CD4-positive, alpha-beta T cell (primary cell): ENCODE measurements at regions not wholly inside any gene's neighbourhood (a gene's known extent, or its start where the extent isn't known, plus 50 kb on each side); places are given as distances from the start of the nearest gene placed in this dataset.

ENCODE experiments used
- ATAC-seq: fragments of 200-7000 bp; cut with Tn5 transposase; one replicate; pipeline ENCODE4 v1.10.0; 2022; ENCODE audit warnings: mild to moderate bottlenecking; ENCODE audit not compliant: poor library complexity
- CTCF ChIA-PET: fragments of 350-600 bp; sonication (Branson Sonifier 250); formaldehyde crosslinking; loops from one replicate; lab custom pipeline; 2021; ENCODE audit warnings: antibody characterized with exemption, inconsistent platforms; lab: Charles Lee
- POLR2A ChIA-PET: fragments of 350-600 bp; sonication (Branson Sonifier 250); formaldehyde crosslinking; loops from one replicate; lab custom pipeline; 2021; ENCODE audit warnings: antibody characterized with exemption, inconsistent platforms; lab: Charles Lee
- DNase-seq, 14 experiments: peaks; one replicate each; pipeline ENCODE4 v3.0.0-alpha.2; 2013 to 2020; ENCODE audit warnings: mixed read lengths in 2 of 14
- H3K27ac ChIP-seq, 2 donors: one replicate each; pipeline versions ENCODE4 v1.5.1 to v1.7.0; 2013; ENCODE audit warnings: low read length in 2 of 2, low read depth in 1 of 2, mild to moderate bottlenecking in 1 of 2
- H3K27me3 ChIP-seq, 2 experiments: 1 replicate in 1 of 2; 2 replicates in 1 of 2; pipeline versions ENCODE4 v1.6.1 to v1.7.0; 2013; ENCODE audit warnings: low read length in 2 of 2, control low read depth in 1 of 2, mild to moderate bottlenecking in 1 of 2, moderate library complexity in 1 of 2; ENCODE audit not compliant: insufficient read depth in 2 of 2, control insufficient read depth in 1 of 2
- H3K36me3 ChIP-seq: one replicate; pipeline ENCODE4 v1.6.1; 2013; ENCODE audit warnings: low read length, control low read depth; ENCODE audit not compliant: insufficient read depth
- H3K4me1 ChIP-seq: one replicate; pipeline ENCODE4 v1.6.1; 2013; ENCODE audit warnings: low read length, control low read depth; ENCODE audit not compliant: insufficient read depth
- H3K4me3 ChIP-seq: one replicate; pipeline ENCODE4 v1.5.1; 2013; ENCODE audit warnings: mild to moderate bottlenecking, low read length, moderate library complexity
- H3K9me3 ChIP-seq, 2 experiments: 1 replicate in 1 of 2; 2 replicates in 1 of 2; pipeline versions ENCODE4 v1.6.1 to v1.7.0; 2013; ENCODE audit warnings: low read length in 2 of 2, mild to moderate bottlenecking in 2 of 2, control low read depth in 1 of 2, moderate library complexity in 1 of 2; ENCODE audit not compliant: control insufficient read depth in 1 of 2, insufficient read depth in 1 of 2
- H3K27ac Mint-ChIP-seq: one replicate; pipeline ENCODE4 v1.8.0; 2020; ENCODE audit warnings: mixed read lengths
- H3K27me3 Mint-ChIP-seq: one replicate; pipeline ENCODE4 v1.8.0; 2021; ENCODE audit warnings: mixed read lengths
- H3K36me3 Mint-ChIP-seq: one replicate; pipeline ENCODE4 v1.8.0; 2021; ENCODE audit warnings: low read depth, mixed read lengths
- H3K4me1 Mint-ChIP-seq: one replicate; pipeline ENCODE4 v1.8.0; 2021; ENCODE audit warnings: low read depth, mixed read lengths
- H3K4me3 Mint-ChIP-seq: one replicate; pipeline ENCODE4 v1.8.0; 2020; ENCODE audit warnings: mild to moderate bottlenecking, mixed read lengths
- H3K9me3 Mint-ChIP-seq: one replicate; pipeline ENCODE4 v1.8.0; 2020; ENCODE audit warnings: mixed read lengths
- intact Hi-C, 2 experiments: fragments of 100-400 bp; cut with DNase I in 1 of 2; cut with micrococcal nuclease in 1 of 2; formaldehyde crosslinking; loops; one replicate each; pipeline versions ENCODE4 v1.15.1 to v1.9.0; 2023 to 2025; cut with DNase I, micrococcal nuclease
- TF ChIP-seq, protein P1 (sequence below): fragments of 200-600 bp; IDR thresholded peaks from one replicate; pipeline ENCODE4 v1.8.0; 2022; ENCODE audit warnings: antibody characterized with exemption, mild to moderate bottlenecking

DNA sequence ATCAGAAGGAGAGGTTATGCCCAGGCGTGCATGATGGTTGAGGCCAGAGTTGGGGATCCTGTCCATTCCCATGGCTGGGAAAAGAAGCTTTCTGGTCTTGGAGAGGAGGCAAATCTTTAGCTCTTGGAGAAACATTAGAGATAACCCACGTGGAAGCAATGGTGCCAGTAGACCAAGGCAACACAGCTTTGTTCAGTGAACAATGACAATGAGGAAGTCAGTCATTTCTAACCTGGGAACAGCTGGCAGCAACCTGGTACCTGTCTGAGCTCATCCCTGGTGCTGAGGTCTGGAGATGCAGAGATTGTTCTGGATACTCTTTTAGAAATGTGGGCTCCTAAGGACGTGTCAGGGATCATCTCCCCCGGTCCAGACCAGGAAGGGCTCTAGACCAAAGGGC, 76.7 kb upstream of the PAX1 start:
- no peak overlapping the region for H3K27ac Mint-ChIP-seq
- no peak overlapping the region for H3K4me3 ChIP-seq

GRCh38 chr20:21623781-21624094, 81.7 kb upstream of the PAX1 start:
- ChIA-PET CTCF (no interaction called here), POLR2A (no interaction called here)
- TF ChIP-seq, protein P1, sequence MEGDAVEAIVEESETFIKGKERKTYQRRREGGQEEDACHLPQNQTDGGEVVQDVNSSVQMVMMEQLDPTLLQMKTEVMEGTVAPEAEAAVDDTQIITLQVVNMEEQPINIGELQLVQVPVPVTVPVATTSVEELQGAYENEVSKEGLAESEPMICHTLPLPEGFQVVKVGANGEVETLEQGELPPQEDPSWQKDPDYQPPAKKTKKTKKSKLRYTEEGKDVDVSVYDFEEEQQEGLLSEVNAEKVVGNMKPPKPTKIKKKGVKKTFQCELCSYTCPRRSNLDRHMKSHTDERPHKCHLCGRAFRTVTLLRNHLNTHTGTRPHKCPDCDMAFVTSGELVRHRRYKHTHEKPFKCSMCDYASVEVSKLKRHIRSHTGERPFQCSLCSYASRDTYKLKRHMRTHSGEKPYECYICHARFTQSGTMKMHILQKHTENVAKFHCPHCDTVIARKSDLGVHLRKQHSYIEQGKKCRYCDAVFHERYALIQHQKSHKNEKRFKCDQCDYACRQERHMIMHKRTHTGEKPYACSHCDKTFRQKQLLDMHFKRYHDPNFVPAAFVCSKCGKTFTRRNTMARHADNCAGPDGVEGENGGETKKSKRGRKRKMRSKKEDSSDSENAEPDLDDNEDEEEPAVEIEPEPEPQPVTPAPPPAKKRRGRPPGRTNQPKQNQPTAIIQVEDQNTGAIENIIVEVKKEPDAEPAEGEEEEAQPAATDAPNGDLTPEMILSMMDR, result no peak
- Mint-ChIP-seq H3K27me3 (peaks cover 65% of the 10 kb centered on the region), H3K27ac (no peak overlapping the region), H3K9me3 (no peaks in the 10 kb centered on the region), H3K36me3 (no peaks in the 10 kb centered on the region), H3K4me3 (no peak overlapping the region), H3K4me1 (peaks cover 6% of the 10 kb centered on the region)
- H3K4me3 ChIP-seq, result no peak overlapping the region
- no peaks in the 10 kb centered on the region for H3K4me1 ChIP-seq
- H3K36me3 ChIP-seq, result no peaks in the 10 kb centered on the region
- no peak for DNase-seq
- H3K9me3 ChIP-seq, result no peaks in the 10 kb centered on the region
- peaks cover 6 to 9% of the 10 kb centered on the region in 2 experiments for H3K27me3 ChIP-seq
- intact Hi-C loops, result no loop called here
- H3K27ac ChIP-seq, result no peak overlapping the region
- ATAC-seq, result no peak

More for the DNA sequence above, 76.7 kb upstream of the PAX1 start:
- H3K36me3 ChIP-seq, result no peaks in the 10 kb centered on the region
- H3K4me1 ChIP-seq, result no peaks in the 10 kb centered on the region
- Mint-ChIP-seq H3K27me3 (peaks cover 56% of the 10 kb centered on the region), H3K4me3 (no peak overlapping the region), H3K4me1 (no peaks in the 10 kb centered on the region), H3K36me3 (no peaks in the 10 kb centered on the region), H3K9me3 (no peaks in the 10 kb centered on the region)
- no peak for DNase-seq
- peaks cover 6 to 9% of the 10 kb centered on the region in 2 experiments for H3K27me3 ChIP-seq
- H3K27ac ChIP-seq, result no peak overlapping the region
- TF ChIP-seq, protein P1, result no peak
- POLR2A ChIA-PET, result no interaction called here
- ATAC-seq, result no peak
- H3K9me3 ChIP-seq, result no peaks in the 10 kb centered on the region
- intact Hi-C loops, result no loop called here
- CTCF ChIA-PET, result no interaction called here

DNA sequence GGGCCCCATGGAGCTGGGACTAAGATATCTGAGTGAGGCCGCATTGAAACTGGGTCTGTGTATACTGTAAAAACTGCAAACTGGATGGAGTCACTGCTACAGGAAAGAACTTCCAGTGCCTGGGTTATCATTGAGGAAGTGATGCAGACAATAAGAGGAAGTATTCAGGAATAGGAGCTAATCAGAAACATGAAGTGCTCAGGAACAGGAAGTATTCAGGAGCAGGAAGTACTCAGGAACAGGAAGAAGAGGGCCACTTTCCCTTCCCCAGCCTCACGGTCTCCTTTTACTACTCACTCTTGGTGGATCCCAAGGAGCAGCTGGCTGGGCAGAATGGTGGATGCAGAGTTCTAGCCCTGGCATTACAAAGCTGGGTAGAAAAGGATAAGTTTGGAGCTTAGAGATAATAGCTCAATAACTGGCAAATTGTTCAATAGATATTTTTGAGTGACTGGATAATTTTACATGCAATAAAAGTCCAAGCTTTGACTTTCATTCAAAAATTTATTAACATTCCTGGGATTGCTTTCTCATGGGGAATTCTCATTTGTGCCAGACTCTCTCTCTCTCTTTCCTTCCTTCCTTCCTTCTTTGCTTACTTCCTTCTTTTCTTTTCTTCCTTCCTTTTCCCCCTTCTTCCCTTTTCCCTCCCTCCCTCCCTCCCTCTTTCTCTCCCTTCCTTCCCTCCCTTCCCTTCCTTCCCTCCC, 82.2 kb upstream of the PAX1 start:
- H3K4me1 Mint-ChIP-seq, result peaks cover 6% of the 10 kb centered on the region
- Histone ChIP-seq H3K36me3 (no peaks in the 10 kb centered on the region), H3K27ac (no peak overlapping the region), H3K9me3 (no peaks in the 10 kb centered on the region), H3K4me3 (no peak overlapping the region), H3K27me3 (peaks cover 5 to 6% of the 10 kb centered on the region in 2 experiments), H3K4me1 (no peaks in the 10 kb centered on the region)
- ChIA-PET POLR2A (no interaction called here), CTCF (no interaction called here)
- H3K36me3 Mint-ChIP-seq, result no peaks in the 10 kb centered on the region
- H3K27ac Mint-ChIP-seq, result no peak overlapping the region
- intact Hi-C loops, result no loop called here
- ATAC-seq (no peak), DNase-seq (no peak)
- H3K27me3 Mint-ChIP-seq, result peaks cover 62% of the 10 kb centered on the region
- H3K4me3 Mint-ChIP-seq, result no peak overlapping the region
- TF ChIP-seq, protein P1, result no peak
- H3K9me3 Mint-ChIP-seq, result no peaks in the 10 kb centered on the region
